ENCODE measurements at regions not wholly inside any gene's neighbourhood (a gene's known extent, or its start where the extent isn't known, plus 50 kb on each side); places are given as distances from the start of the nearest gene placed in this dataset.

DNA sequence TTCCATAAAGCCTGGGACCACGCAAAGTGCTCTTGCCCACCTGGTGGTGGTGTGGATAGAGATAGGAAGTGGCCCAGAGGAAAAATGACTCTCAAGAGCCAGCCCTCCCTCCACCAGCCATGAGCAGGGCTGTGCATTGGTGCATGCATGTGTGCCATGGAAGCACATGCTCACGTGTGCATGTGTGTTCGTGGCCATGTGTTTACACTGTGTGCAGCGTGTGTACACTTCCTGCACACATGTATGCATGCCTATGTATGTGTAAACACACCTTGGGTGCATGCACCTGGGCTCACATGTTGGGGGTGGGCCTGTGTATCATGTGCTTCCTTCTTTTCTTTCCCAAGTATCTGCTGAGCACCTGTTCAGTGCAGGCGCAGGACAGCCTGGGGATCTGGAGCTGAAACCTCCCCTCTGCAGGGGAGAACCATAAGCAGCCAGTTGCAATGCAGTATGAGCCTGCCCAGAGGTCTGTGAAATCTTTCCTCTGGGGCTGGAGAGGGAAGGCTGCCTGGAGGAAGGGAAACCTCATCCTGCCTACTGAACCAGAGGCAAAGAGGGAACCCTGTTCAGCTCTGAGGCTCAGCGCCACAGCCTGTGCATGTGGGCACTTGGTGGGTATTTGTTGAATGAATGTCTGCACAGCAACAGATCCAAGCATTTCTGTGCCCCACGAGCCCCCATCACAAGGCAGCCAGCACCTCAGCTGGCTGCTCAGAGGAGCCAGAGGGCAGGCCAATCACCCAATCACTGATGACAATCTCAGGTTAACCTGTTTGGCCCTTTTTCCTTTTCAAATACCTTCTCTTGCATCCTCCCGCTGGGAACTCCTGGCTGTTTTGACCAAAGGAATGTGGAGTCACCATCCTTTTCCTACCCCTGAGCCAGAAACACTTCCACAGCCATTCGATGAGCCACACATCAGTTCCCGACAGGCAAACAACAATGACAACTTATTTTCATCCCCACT is 327.0 kb downstream of the NPHP4 start:
- in situ Hi-C loops (cut with MboI; ENCODE audit: low pct_ligation_motif_present in 1 of 4, low pct_unique_long_range_greater_than_20kb in 1 of 4, low sequenced_read_pairs in 3 of 4) (no loop called here), intact Hi-C loops (cut with DNase I; ENCODE audit: low total_unique reads) (no loop called here)
- H3K27ac ChIP-seq: no peak overlapping the region
- no peak for TF ChIP-seq POLR2A (IDR thresholded peaks at IDR 0.05)
- TF ChIP-seq, protein P1, sequence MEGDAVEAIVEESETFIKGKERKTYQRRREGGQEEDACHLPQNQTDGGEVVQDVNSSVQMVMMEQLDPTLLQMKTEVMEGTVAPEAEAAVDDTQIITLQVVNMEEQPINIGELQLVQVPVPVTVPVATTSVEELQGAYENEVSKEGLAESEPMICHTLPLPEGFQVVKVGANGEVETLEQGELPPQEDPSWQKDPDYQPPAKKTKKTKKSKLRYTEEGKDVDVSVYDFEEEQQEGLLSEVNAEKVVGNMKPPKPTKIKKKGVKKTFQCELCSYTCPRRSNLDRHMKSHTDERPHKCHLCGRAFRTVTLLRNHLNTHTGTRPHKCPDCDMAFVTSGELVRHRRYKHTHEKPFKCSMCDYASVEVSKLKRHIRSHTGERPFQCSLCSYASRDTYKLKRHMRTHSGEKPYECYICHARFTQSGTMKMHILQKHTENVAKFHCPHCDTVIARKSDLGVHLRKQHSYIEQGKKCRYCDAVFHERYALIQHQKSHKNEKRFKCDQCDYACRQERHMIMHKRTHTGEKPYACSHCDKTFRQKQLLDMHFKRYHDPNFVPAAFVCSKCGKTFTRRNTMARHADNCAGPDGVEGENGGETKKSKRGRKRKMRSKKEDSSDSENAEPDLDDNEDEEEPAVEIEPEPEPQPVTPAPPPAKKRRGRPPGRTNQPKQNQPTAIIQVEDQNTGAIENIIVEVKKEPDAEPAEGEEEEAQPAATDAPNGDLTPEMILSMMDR (IDR thresholded peaks at IDR 0.05): no peak
- no peak for TF ChIP-seq POLR2AphosphoS5 (IDR thresholded peaks at IDR 0.05)
- no peak for TF ChIP-seq EP300 (IDR thresholded peaks at IDR 0.05; ENCODE audit: low read depth)
- no peak overlapping the region for H3K4me3 ChIP-seq
- WGBS, 2 donors (ENCODE audit: low coverage in 1 of 2): 78 to 83% methylated on average over 4 to 10 of the region's 10 CpGs
- no peaks in the 10 kb centered on the region for H3K36me3 ChIP-seq
- DNase-seq: no peak
- H3K4me1 ChIP-seq: no peaks in the 10 kb centered on the region
- no peaks in the 10 kb centered on the region for H3K9me3 ChIP-seq
- H3K27me3 ChIP-seq: no peaks in the 10 kb centered on the region

DNA sequence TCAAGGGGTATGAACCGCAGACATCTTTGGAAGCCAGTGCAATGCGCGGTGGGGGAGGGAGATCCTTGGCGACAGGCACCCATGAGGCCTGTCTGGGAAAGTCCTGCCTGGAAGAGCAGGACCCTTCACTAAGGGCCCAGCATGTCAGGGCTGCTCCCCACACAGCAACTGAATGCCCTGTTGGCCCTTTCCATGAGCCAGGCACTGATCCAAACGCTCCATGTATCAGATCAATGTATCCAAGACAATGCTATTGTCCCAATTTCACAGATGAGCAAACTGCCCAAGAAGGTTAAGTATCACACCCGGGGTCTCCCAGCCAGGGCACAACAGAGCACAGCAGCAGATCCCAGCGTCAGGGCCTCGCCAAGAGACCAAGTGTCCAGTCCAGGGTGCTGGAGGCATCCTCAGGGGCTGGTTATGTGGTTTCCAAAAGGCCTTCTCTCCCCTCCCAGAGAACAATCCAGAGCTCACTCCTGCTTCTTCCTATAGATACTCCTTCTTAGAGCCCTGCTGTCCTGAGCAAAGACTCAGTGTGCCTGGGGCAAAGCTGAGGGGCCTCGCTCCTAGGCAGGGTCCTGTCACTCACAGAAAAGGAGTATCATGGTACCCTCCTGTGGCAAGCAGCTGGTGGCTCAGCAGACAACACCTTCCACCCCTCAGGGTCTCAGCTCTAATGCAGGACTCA is 328.0 kb downstream of the NPHP4 start:
- Histone ChIP-seq H3K27ac (no peak overlapping the region), H3K36me3 (no peaks in the 10 kb centered on the region), H3K27me3 (no peaks in the 10 kb centered on the region), H3K4me3 (no peak overlapping the region), H3K4me1 (no peaks in the 10 kb centered on the region), H3K9me3 (no peaks in the 10 kb centered on the region)
- DNase-seq: no peak
- TF ChIP-seq POLR2AphosphoS5 (IDR thresholded peaks at IDR 0.05): no peak
- TF ChIP-seq POLR2A (IDR thresholded peaks at IDR 0.05): no peak
- TF ChIP-seq, protein P1 (IDR thresholded peaks at IDR 0.05): no peak
- no peak for TF ChIP-seq EP300 (IDR thresholded peaks at IDR 0.05; ENCODE audit: low read depth)
- in situ Hi-C loops (cut with MboI; ENCODE audit: low pct_ligation_motif_present in 1 of 4, low pct_unique_long_range_greater_than_20kb in 1 of 4, low sequenced_read_pairs in 3 of 4) (no loop called here), intact Hi-C loops (cut with DNase I; ENCODE audit: low total_unique reads) (no loop called here)
- WGBS, 2 donors (ENCODE audit: low coverage in 1 of 2): 80% methylated on average over 9 of the region's 9 CpGs; no CpG with 5 or more reads in 1 of the 2 donors

DNA sequence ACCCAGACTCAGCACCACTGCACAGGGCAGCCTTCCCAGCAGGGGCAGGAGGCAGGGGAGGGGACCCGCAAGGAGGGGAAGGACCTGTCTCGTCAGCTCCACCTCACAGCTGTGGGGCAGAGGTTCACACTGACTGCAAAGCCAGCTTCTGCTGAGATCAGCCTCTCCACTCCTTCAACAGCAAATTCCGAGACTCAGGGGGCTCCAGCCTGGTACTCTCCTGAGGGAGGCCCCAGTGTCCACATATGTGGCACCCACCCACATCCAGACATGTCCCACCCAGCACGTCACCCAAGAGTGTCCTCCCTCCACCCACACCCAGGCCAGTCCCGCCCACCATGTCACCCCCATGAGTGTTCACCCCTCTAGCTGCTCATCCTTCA is 329.5 kb downstream of the NPHP4 start:
- Histone ChIP-seq H3K27me3 (no peaks in the 10 kb centered on the region), H3K4me1 (no peaks in the 10 kb centered on the region), H3K36me3 (no peaks in the 10 kb centered on the region), H3K27ac (no peak overlapping the region), H3K9me3 (no peaks in the 10 kb centered on the region), H3K4me3 (no peak overlapping the region)
- intact Hi-C loops (cut with DNase I; ENCODE audit: low total_unique reads) (no loop called here), in situ Hi-C loops (cut with MboI; ENCODE audit: low pct_ligation_motif_present in 1 of 4, low pct_unique_long_range_greater_than_20kb in 1 of 4, low sequenced_read_pairs in 3 of 4) (no loop called here)
- no peak for TF ChIP-seq EP300 (IDR thresholded peaks at IDR 0.05; ENCODE audit: low read depth)
- TF ChIP-seq POLR2AphosphoS5 (IDR thresholded peaks at IDR 0.05): no peak
- TF ChIP-seq, protein P1 (IDR thresholded peaks at IDR 0.05): no peak
- no peak for TF ChIP-seq POLR2A (IDR thresholded peaks at IDR 0.05)
- WGBS, 2 donors (ENCODE audit: low coverage in 1 of 2): 73% methylated on average over 5 of the region's 5 CpGs; no CpG with 5 or more reads in 1 of the 2 donors
- no peak for DNase-seq

DNA sequence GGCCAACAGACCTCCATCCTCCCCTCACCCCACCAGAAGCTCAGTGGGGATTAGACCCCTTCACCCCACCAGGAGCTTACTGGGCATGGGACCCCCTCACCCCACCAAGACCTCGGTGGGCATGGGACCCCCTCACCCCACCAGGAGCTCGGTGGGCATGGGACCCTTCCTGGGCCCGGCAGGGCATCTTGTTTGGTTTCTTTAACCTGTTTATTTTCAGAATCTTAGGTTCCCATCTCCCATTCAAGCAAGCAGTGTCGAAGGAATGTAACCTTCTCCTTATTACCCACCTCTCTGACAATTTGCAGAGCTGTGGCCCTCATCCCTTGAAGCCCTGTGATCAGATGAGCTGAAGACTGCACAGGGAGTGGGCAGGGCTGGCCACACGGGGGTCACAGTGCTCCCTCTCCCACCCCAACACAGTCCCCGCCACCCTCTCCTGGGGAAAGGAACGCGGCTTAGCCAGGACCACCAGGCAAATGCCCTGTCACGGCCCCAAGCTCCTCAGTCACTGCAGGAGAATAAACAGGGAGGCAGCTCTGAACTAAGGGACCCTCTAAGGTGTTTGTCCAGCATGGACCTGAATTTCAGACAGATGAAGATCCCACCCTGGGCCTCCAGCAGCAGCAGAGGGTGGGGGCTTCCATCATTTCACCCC is 330.0 kb downstream of the NPHP4 start:
- H3K4me3 ChIP-seq: no peak overlapping the region
- H3K9me3 ChIP-seq: no peaks in the 10 kb centered on the region
- TF ChIP-seq EP300 (IDR thresholded peaks at IDR 0.05; ENCODE audit: low read depth): no peak
- TF ChIP-seq POLR2A (IDR thresholded peaks at IDR 0.05): no peak
- no peak for TF ChIP-seq POLR2AphosphoS5 (IDR thresholded peaks at IDR 0.05)
- TF ChIP-seq, protein P1 (IDR thresholded peaks at IDR 0.05): no peak
- H3K27ac ChIP-seq: no peak overlapping the region
- 75% methylated on average over 9 of the region's 9 CpGs; no CpG with 5 or more reads in 1 of the 2 donors for WGBS, 2 donors (ENCODE audit: low coverage in 1 of 2)
- H3K27me3 ChIP-seq: no peaks in the 10 kb centered on the region
- H3K36me3 ChIP-seq: no peaks in the 10 kb centered on the region
- intact Hi-C loops (cut with DNase I; ENCODE audit: low total_unique reads): no loop called here
- H3K4me1 ChIP-seq: no peaks in the 10 kb centered on the region
- in situ Hi-C loops (cut with MboI; ENCODE audit: low pct_ligation_motif_present in 1 of 4, low pct_unique_long_range_greater_than_20kb in 1 of 4, low sequenced_read_pairs in 3 of 4): no loop called here
- no peak for DNase-seq
